Ectodermal cell (in vitro differentiated cells): ENCODE measurements at regions not wholly inside any gene's neighbourhood (a gene's known extent, or its start where the extent isn't known, plus 50 kb on each side); places are given as distances from the start of the nearest gene placed in this dataset.

Experiments used
- H3K27ac ChIP-seq: 2 replicates; pipeline ENCODE4 v1.7.0; 2013; ENCODE audit warnings: mild to moderate bottlenecking, low read depth, low read length; ENCODE audit not compliant: insufficient read depth, poor library complexity, severe bottlenecking
- H3K27me3 ChIP-seq: 2 replicates; pipeline ENCODE4 v1.7.0; 2013; ENCODE audit warnings: mild to moderate bottlenecking, low read length; ENCODE audit not compliant: insufficient read depth, control insufficient read depth, poor library complexity, severe bottlenecking
- H3K36me3 ChIP-seq: one replicate; pipeline ENCODE4 v1.7.0; 2013; ENCODE audit warnings: low read length; ENCODE audit not compliant: control insufficient read depth, insufficient read depth
- H3K4me1 ChIP-seq: one replicate; pipeline ENCODE4 v1.7.0; 2013; ENCODE audit warnings: low read length; ENCODE audit not compliant: control insufficient read depth, insufficient read depth
- H3K4me3 ChIP-seq: 2 replicates; pipeline ENCODE4 v1.7.0; 2013; ENCODE audit warnings: low read depth, low read length, control low read depth; ENCODE audit not compliant: insufficient read depth
- H3K9me3 ChIP-seq: 2 replicates; pipeline ENCODE4 v1.7.0; 2013; ENCODE audit warnings: mild to moderate bottlenecking, low read length, moderate library complexity; ENCODE audit not compliant: control insufficient read depth
- WGBS, 2 experiments: methylation state at CpG; one replicate each; pipeline ENCODE4 v1.1.7; 2013; ENCODE audit warnings: missing lambda C conversion rate in 2 of 2; 5-methylcytosine and 5-hydroxymethylcytosine counted together

- H3K4me3 ChIP-seq: no peak overlapping the region
- H3K36me3 ChIP-seq: no peaks in the 10 kb centered on the region
- no peaks in the 10 kb centered on the region for H3K4me1 ChIP-seq
- no peak overlapping the region for H3K27ac ChIP-seq
- H3K9me3 ChIP-seq: no peaks in the 10 kb centered on the region
- H3K27me3 ChIP-seq: no peaks in the 10 kb centered on the region
Observed at GRCh38 chr4:104878936-104879335, 267.7 kb upstream of the TET2 start.

- Histone ChIP-seq H3K4me1 (no peaks in the 10 kb centered on the region), H3K27me3 (no peaks in the 10 kb centered on the region), H3K36me3 (no peaks in the 10 kb centered on the region), H3K4me3 (no peak overlapping the region), H3K9me3 (no peaks in the 10 kb centered on the region), H3K27ac (no peak overlapping the region)
- WGBS, 2 experiments: 92 to 93% methylated on average over 3 to 4 of the region's 4 CpGs
Observed at GRCh38 chr4:104879367-104879766, 267.3 kb upstream of the TET2 start.

- Histone ChIP-seq H3K4me1 (no peaks in the 10 kb centered on the region), H3K9me3 (no peaks in the 10 kb centered on the region)
Observed at GRCh38 chr4:104879854-104880253, 266.8 kb upstream of the TET2 start.

GRCh38 chr4:104881136-104881886 is 265.4 kb upstream of the TET2 start:
- Histone ChIP-seq H3K27ac (no peak overlapping the region), H3K27me3 (no peaks in the 10 kb centered on the region), H3K36me3 (no peaks in the 10 kb centered on the region), H3K4me3 (no peak overlapping the region), H3K4me1 (no peaks in the 10 kb centered on the region), H3K9me3 (no peaks in the 10 kb centered on the region)
- WGBS, 2 experiments: 78 to 91% methylated on average over 1 of the region's 1 CpG

More at GRCh38 chr4:104879854-104880253, 266.8 kb upstream of the TET2 start:
- Histone ChIP-seq H3K4me3 (no peak overlapping the region), H3K36me3 (no peaks in the 10 kb centered on the region), H3K27ac (no peak overlapping the region), H3K27me3 (no peaks in the 10 kb centered on the region)
- 100% methylated on average over 2 of the region's 2 CpGs; no CpG with 5 or more reads in 1 of the 2 experiments for WGBS, 2 experiments

GRCh38 chr4:104890598-104891275 is 255.9 kb upstream of the TET2 start:
- Histone ChIP-seq H3K9me3 (no peaks in the 10 kb centered on the region), H3K27ac (no peak overlapping the region), H3K27me3 (no peaks in the 10 kb centered on the region), H3K4me3 (no peak overlapping the region), H3K4me1 (no peaks in the 10 kb centered on the region), H3K36me3 (no peaks in the 10 kb centered on the region)
- WGBS, 2 experiments: 56% methylated on average over 2 of the region's 2 CpGs; no CpG with 5 or more reads in 1 of the 2 experiments

- WGBS, 2 experiments: 79 to 93% methylated on average over 2 of the region's 2 CpGs
- Histone ChIP-seq H3K27me3 (no peaks in the 10 kb centered on the region), H3K4me3 (no peak overlapping the region), H3K4me1 (peaks cover 4% of the 10 kb centered on the region), H3K27ac (no peak overlapping the region), H3K9me3 (no peaks in the 10 kb centered on the region), H3K36me3 (no peaks in the 10 kb centered on the region)
Observed at GRCh38 chr4:104896660-104897645, 249.7 kb upstream of the TET2 start.

GRCh38 chr4:104899863-104900262 is 246.8 kb upstream of the TET2 start:
- WGBS, 2 experiments: 89 to 97% methylated on average over 4 of the region's 4 CpGs
- peaks cover 4% of the 10 kb centered on the region for H3K4me1 ChIP-seq

GRCh38 chr4:104901438-104901837 is 245.2 kb upstream of the TET2 start:
- H3K4me3 ChIP-seq: no peak overlapping the region
- 4 to 13% methylated on average over 3 of the region's 3 CpGs for WGBS, 2 experiments
- H3K9me3 ChIP-seq: no peaks in the 10 kb centered on the region
- no peaks in the 10 kb centered on the region for H3K36me3 ChIP-seq
- no peak overlapping the region for H3K27ac ChIP-seq
- H3K27me3 ChIP-seq: no peaks in the 10 kb centered on the region
- peaks cover 4% of the 10 kb centered on the region for H3K4me1 ChIP-seq

More at GRCh38 chr4:104899863-104900262, 246.8 kb upstream of the TET2 start:
- Histone ChIP-seq H3K27me3 (no peaks in the 10 kb centered on the region), H3K4me3 (no peak overlapping the region), H3K27ac (no peak overlapping the region), H3K36me3 (no peaks in the 10 kb centered on the region), H3K9me3 (no peaks in the 10 kb centered on the region)

- H3K27me3 ChIP-seq: no peaks in the 10 kb centered on the region
- H3K27ac ChIP-seq: no peak overlapping the region
- peaks cover 4% of the 10 kb centered on the region for H3K4me1 ChIP-seq
- no peaks in the 10 kb centered on the region for H3K36me3 ChIP-seq
- no peaks in the 10 kb centered on the region for H3K9me3 ChIP-seq
- WGBS, 2 experiments: 84 to 91% methylated on average over 3 to 4 of the region's 4 CpGs
- H3K4me3 ChIP-seq: no peak overlapping the region
Observed at GRCh38 chr4:104901961-104902605, 244.6 kb upstream of the TET2 start.
